ENCODE measurements at regions not wholly inside any gene's neighbourhood (a gene's known extent, or its start where the extent isn't known, plus 50 kb on each side); places are given as distances from the start of the nearest gene placed in this dataset.
"Not testable (repeated sequence)": the region's sequence is repeated elsewhere in the genome, so short reads cannot be mapped to it uniquely, and the experiment has no call there.

- Mint-ChIP-seq H3K9me3 (no peaks in the 10 kb centered on the region), H3K4me1 (no peaks in the 10 kb centered on the region), H3K27me3 (no peaks in the 10 kb centered on the region), H3K27ac (no peak overlapping the region), H3K36me3 (peaks cover 2% of the 10 kb centered on the region), H3K4me3 (no peak overlapping the region)
- no peak for DNase-seq
Measured at GRCh38 chr13:42485272-42485671, 88.7 kb upstream of the TNFSF11 start.

GRCh38 chr13:42486711-42487198 is 87.2 kb upstream of the TNFSF11 start:
- Mint-ChIP-seq H3K27ac (no peak overlapping the region), H3K36me3 (peaks cover 2% of the 10 kb centered on the region), H3K4me3 (no peak overlapping the region), H3K9me3 (no peaks in the 10 kb centered on the region), H3K27me3 (no peaks in the 10 kb centered on the region), H3K4me1 (no peaks in the 10 kb centered on the region)
- DNase-seq: no peak

- H3K36me3 Mint-ChIP-seq: peaks cover 2% of the 10 kb centered on the region
Measured at GRCh38 chr13:42487221-42487620, 86.7 kb upstream of the TNFSF11 start.

GRCh38 chr13:42490676-42491075 is 83.3 kb upstream of the TNFSF11 start:
- H3K4me1 Mint-ChIP-seq: peaks cover 6% of the 10 kb centered on the region
- no peak overlapping the region for H3K4me3 Mint-ChIP-seq
- H3K27me3 Mint-ChIP-seq: no peaks in the 10 kb centered on the region
- no peak for DNase-seq
- no peaks in the 10 kb centered on the region for H3K9me3 Mint-ChIP-seq
- peaks cover 2% of the 10 kb centered on the region for H3K36me3 Mint-ChIP-seq
- no peak overlapping the region for H3K27ac Mint-ChIP-seq

More at GRCh38 chr13:42487221-42487620, 86.7 kb upstream of the TNFSF11 start:
- no peaks in the 10 kb centered on the region for H3K9me3 Mint-ChIP-seq
- no peaks in the 10 kb centered on the region for H3K27me3 Mint-ChIP-seq
- H3K27ac Mint-ChIP-seq: no peak overlapping the region
- DNase-seq: no peak
- H3K4me1 Mint-ChIP-seq: no peaks in the 10 kb centered on the region
- no peak overlapping the region for H3K4me3 Mint-ChIP-seq

- H3K27me3 Mint-ChIP-seq: no peaks in the 10 kb centered on the region
- H3K4me1 Mint-ChIP-seq: peaks cover 10% of the 10 kb centered on the region
- DNase-seq: no peak
- peaks cover 4% of the 10 kb centered on the region for H3K36me3 Mint-ChIP-seq
- no peak overlapping the region for H3K4me3 Mint-ChIP-seq
- H3K27ac Mint-ChIP-seq: no peak overlapping the region
- no peaks in the 10 kb centered on the region for H3K9me3 Mint-ChIP-seq
Measured at GRCh38 chr13:42492372-42492920, 81.5 kb upstream of the TNFSF11 start.

- no peaks in the 10 kb centered on the region for H3K27me3 Mint-ChIP-seq
- H3K27ac Mint-ChIP-seq: no peak overlapping the region
- no peak overlapping the region for H3K4me3 Mint-ChIP-seq
- H3K9me3 Mint-ChIP-seq: no peaks in the 10 kb centered on the region
- H3K4me1 Mint-ChIP-seq: peaks cover 24% of the 10 kb centered on the region
- peaks cover 2% of the 10 kb centered on the region for H3K36me3 Mint-ChIP-seq
- no peak for DNase-seq
Measured at GRCh38 chr13:42494157-42494556, 79.8 kb upstream of the TNFSF11 start.

- no peak for DNase-seq
- Mint-ChIP-seq H3K4me3 (no peak overlapping the region), H3K36me3 (peaks cover 2% of the 10 kb centered on the region), H3K27me3 (no peaks in the 10 kb centered on the region), H3K4me1 (peaks cover 24% of the 10 kb centered on the region), H3K27ac (no peak overlapping the region), H3K9me3 (peaks cover 1% of the 10 kb centered on the region)
Measured at GRCh38 chr13:42495255-42495654, 78.7 kb upstream of the TNFSF11 start.

- no peak for DNase-seq
- H3K36me3 Mint-ChIP-seq: peaks cover 2% of the 10 kb centered on the region
- H3K9me3 Mint-ChIP-seq: peaks cover 1% of the 10 kb centered on the region
- no peaks in the 10 kb centered on the region for H3K27me3 Mint-ChIP-seq
- H3K27ac Mint-ChIP-seq: no peak overlapping the region
- H3K4me1 Mint-ChIP-seq: peaks cover 24% of the 10 kb centered on the region
- no peak overlapping the region for H3K4me3 Mint-ChIP-seq
Measured at GRCh38 chr13:42495751-42496150, 78.2 kb upstream of the TNFSF11 start.

- not testable (repeated sequence) for H3K36me3 Mint-ChIP-seq, H3K4me3 Mint-ChIP-seq, H3K27me3 Mint-ChIP-seq, DNase-seq, H3K9me3 Mint-ChIP-seq
- peaks cover 24% of the 10 kb centered on the region for H3K4me1 Mint-ChIP-seq
- peak overlapping the region; percentile 9 for H3K27ac Mint-ChIP-seq
Measured at GRCh38 chr13:42496926-42497554, 76.9 kb upstream of the TNFSF11 start.

GRCh38 chr13:42497798-42498197 is 76.2 kb upstream of the TNFSF11 start:
- Mint-ChIP-seq H3K36me3 (peaks cover 2% of the 10 kb centered on the region), H3K4me1 (peaks cover 24% of the 10 kb centered on the region), H3K9me3 (peaks cover 3% of the 10 kb centered on the region), H3K27me3 (no peaks in the 10 kb centered on the region), H3K27ac (no peak overlapping the region), H3K4me3 (no peak overlapping the region)
- DNase-seq: peak; percentile 15

GRCh38 chr13:42498521-42498920 is 75.4 kb upstream of the TNFSF11 start:
- no peak overlapping the region for H3K27ac Mint-ChIP-seq
- peaks cover 2% of the 10 kb centered on the region for H3K36me3 Mint-ChIP-seq
- H3K27me3 Mint-ChIP-seq: peaks cover 3% of the 10 kb centered on the region
- H3K4me1 Mint-ChIP-seq: peaks cover 24% of the 10 kb centered on the region
- no peak for DNase-seq
- no peak overlapping the region for H3K4me3 Mint-ChIP-seq
- peaks cover 3% of the 10 kb centered on the region for H3K9me3 Mint-ChIP-seq
